ENCODE measurements at regions not wholly inside any gene's neighbourhood (a gene's known extent, or its start where the extent isn't known, plus 50 kb on each side); places are given as distances from the start of the nearest gene placed in this dataset.

GRCh38 chr7:18288322-18289037 lies 207.1 kb upstream of the HDAC9 start:
- Mint-ChIP-seq H3K27me3 (ENCODE audit: low read depth) (no peaks in the 10 kb centered on the region), H3K9me3 (no peaks in the 10 kb centered on the region), H3K4me1 (no peaks in the 10 kb centered on the region), H3K4me3 (no peak overlapping the region), H3K36me3 (no peaks in the 10 kb centered on the region), H3K27ac (no peak overlapping the region)
- ChIA-PET CTCF (no interaction called here), POLR2A (no interaction called here)
- ATAC-seq = no peak
- no peak for DNase-seq (ENCODE audit: low spot score)
- TF ChIP-seq ZNF138 (CRISPR knock-in tag; conservative IDR thresholded peaks at IDR 0.05) = no peak
- no peak for TF ChIP-seq CREB1 (CRISPR knock-in tag; IDR thresholded peaks at IDR 0.05)
- no peak for TF ChIP-seq ARID4B (CRISPR knock-in tag; IDR thresholded peaks at IDR 0.05; ENCODE audit: borderline replicate concordance)
- TF ChIP-seq GTF2I (CRISPR knock-in tag; conservative IDR thresholded peaks at IDR 0.05) = no peak
- no peak for TF ChIP-seq FOXJ3 (CRISPR knock-in tag; IDR thresholded peaks at IDR 0.05; ENCODE audit: borderline replicate concordance)
- no peak for TF ChIP-seq MYBL2 (CRISPR knock-in tag; IDR thresholded peaks at IDR 0.05)
- TF ChIP-seq SMAD4 (CRISPR knock-in tag; IDR thresholded peaks at IDR 0.05) = no peak
- TF ChIP-seq, protein P1, sequence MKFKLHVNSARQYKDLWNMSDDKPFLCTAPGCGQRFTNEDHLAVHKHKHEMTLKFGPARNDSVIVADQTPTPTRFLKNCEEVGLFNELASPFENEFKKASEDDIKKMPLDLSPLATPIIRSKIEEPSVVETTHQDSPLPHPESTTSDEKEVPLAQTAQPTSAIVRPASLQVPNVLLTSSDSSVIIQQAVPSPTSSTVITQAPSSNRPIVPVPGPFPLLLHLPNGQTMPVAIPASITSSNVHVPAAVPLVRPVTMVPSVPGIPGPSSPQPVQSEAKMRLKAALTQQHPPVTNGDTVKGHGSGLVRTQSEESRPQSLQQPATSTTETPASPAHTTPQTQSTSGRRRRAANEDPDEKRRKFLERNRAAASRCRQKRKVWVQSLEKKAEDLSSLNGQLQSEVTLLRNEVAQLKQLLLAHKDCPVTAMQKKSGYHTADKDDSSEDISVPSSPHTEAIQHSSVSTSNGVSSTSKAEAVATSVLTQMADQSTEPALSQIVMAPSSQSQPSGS (CRISPR knock-in tag; IDR thresholded peaks at IDR 0.05; ENCODE audit: borderline replicate concordance, low read depth) = no peak
- no peak for TF ChIP-seq ETV6 (CRISPR knock-in tag; IDR thresholded peaks at IDR 0.05)
- TF ChIP-seq TP53 (CRISPR knock-in tag; IDR thresholded peaks at IDR 0.05) = no peak
- no peak for TF ChIP-seq SMAD3 (CRISPR knock-in tag; IDR thresholded peaks at IDR 0.05; ENCODE audit: borderline replicate concordance)
- TF ChIP-seq, protein P2, sequence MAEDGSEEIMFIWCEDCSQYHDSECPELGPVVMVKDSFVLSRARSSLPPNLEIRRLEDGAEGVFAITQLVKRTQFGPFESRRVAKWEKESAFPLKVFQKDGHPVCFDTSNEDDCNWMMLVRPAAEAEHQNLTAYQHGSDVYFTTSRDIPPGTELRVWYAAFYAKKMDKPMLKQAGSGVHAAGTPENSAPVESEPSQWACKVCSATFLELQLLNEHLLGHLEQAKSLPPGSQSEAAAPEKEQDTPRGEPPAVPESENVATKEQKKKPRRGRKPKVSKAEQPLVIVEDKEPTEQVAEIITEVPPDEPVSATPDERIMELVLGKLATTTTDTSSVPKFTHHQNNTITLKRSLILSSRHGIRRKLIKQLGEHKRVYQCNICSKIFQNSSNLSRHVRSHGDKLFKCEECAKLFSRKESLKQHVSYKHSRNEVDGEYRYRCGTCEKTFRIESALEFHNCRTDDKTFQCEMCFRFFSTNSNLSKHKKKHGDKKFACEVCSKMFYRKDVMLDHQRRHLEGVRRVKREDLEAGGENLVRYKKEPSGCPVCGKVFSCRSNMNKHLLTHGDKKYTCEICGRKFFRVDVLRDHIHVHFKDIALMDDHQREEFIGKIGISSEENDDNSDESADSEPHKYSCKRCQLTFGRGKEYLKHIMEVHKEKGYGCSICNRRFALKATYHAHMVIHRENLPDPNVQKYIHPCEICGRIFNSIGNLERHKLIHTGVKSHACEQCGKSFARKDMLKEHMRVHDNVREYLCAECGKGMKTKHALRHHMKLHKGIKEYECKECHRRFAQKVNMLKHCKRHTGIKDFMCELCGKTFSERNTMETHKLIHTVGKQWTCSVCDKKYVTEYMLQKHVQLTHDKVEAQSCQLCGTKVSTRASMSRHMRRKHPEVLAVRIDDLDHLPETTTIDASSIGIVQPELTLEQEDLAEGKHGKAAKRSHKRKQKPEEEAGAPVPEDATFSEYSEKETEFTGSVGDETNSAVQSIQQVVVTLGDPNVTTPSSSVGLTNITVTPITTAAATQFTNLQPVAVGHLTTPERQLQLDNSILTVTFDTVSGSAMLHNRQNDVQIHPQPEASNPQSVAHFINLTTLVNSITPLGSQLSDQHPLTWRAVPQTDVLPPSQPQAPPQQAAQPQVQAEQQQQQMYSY (CRISPR knock-in tag; IDR thresholded peaks at IDR 0.05) = no peak
- no peak for TF ChIP-seq ZNF416 (CRISPR knock-in tag; IDR thresholded peaks at IDR 0.05)
- TF ChIP-seq MXD4 (CRISPR knock-in tag; IDR thresholded peaks at IDR 0.05; ENCODE audit: borderline replicate concordance) = no peak
- TF ChIP-seq, protein P3, sequence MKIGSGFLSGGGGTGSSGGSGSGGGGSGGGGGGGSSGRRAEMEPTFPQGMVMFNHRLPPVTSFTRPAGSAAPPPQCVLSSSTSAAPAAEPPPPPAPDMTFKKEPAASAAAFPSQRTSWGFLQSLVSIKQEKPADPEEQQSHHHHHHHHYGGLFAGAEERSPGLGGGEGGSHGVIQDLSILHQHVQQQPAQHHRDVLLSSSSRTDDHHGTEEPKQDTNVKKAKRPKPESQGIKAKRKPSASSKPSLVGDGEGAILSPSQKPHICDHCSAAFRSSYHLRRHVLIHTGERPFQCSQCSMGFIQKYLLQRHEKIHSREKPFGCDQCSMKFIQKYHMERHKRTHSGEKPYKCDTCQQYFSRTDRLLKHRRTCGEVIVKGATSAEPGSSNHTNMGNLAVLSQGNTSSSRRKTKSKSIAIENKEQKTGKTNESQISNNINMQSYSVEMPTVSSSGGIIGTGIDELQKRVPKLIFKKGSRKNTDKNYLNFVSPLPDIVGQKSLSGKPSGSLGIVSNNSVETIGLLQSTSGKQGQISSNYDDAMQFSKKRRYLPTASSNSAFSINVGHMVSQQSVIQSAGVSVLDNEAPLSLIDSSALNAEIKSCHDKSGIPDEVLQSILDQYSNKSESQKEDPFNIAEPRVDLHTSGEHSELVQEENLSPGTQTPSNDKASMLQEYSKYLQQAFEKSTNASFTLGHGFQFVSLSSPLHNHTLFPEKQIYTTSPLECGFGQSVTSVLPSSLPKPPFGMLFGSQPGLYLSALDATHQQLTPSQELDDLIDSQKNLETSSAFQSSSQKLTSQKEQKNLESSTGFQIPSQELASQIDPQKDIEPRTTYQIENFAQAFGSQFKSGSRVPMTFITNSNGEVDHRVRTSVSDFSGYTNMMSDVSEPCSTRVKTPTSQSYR (CRISPR knock-in tag; IDR thresholded peaks at IDR 0.05) = no peak
- no peak for TF ChIP-seq ZNF423 (CRISPR knock-in tag; IDR thresholded peaks at IDR 0.05)
- no peak for TF ChIP-seq RORB (CRISPR knock-in tag; IDR thresholded peaks at IDR 0.05)
- TF ChIP-seq, protein P4, sequence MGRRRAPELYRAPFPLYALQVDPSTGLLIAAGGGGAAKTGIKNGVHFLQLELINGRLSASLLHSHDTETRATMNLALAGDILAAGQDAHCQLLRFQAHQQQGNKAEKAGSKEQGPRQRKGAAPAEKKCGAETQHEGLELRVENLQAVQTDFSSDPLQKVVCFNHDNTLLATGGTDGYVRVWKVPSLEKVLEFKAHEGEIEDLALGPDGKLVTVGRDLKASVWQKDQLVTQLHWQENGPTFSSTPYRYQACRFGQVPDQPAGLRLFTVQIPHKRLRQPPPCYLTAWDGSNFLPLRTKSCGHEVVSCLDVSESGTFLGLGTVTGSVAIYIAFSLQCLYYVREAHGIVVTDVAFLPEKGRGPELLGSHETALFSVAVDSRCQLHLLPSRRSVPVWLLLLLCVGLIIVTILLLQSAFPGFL (CRISPR knock-in tag; IDR thresholded peaks at IDR 0.05; ENCODE audit: borderline replicate concordance) = no peak
